ENCODE measurements at regions not wholly inside any gene's neighbourhood (a gene's known extent, or its start where the extent isn't known, plus 50 kb on each side); places are given as distances from the start of the nearest gene placed in this dataset.

DNA sequence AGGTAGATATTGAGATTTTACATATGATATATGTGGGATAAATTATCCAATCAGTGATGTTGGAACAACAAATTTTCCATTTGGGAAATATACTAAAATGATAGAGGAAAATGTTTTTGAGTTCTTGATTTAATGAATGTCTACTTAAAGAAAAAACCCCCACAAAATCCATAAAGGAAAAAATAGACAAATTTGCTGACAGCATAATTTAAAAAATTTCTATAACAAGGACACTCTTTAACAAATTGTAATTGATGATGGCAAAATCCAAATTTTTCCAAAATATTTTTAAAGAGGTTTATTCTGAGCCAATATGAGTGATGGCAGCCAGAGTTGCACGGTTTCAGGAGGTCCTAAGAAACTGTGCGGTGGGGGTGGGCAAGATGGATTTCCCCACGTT lies 51.9 kb upstream of the RHOU start:
- no peaks in the 10 kb centered on the region for H3K79me1 ChIP-seq (ENCODE audit: insufficient read depth, low read depth, low read length, poor library complexity, severe bottlenecking)
- H3K9me3 ChIP-seq (ENCODE audit: control insufficient read depth, low read depth, low read length) = no peaks in the 10 kb centered on the region
- H3K14ac ChIP-seq (ENCODE audit: insufficient read depth, low read length) = no peak overlapping the region; the same call in 1 of the 2 replicates
- H4K91ac ChIP-seq (ENCODE audit: insufficient read length, low read depth, low read length) = no peak overlapping the region
- Mint-ChIP-seq H3K4me3 (no peak overlapping the region), H3K9me3 (no peaks in the 10 kb centered on the region), H3K4me1 (peaks cover 0 to 6% of the 10 kb centered on the region in 2 experiments; a peak in 2 of 4 replicates), H3K36me3 (ENCODE audit: insufficient read depth in 1 of 3, low read depth in 3 of 3) (no peaks in the 10 kb centered on the region), H3K27me3 (ENCODE audit: low read depth) (peaks cover 19% of the 10 kb centered on the region), H3K27ac (no peak overlapping the region)
- no peaks in the 10 kb centered on the region for H3K79me2 ChIP-seq (ENCODE audit: insufficient read depth, low read length)
- no peak overlapping the region for H2BK120ac ChIP-seq (ENCODE audit: low read depth, low read length, poor library complexity, severe bottlenecking)
- H3K4me2 ChIP-seq (ENCODE audit: insufficient read depth, insufficient read length, low read length) = no peak overlapping the region
- H3K27ac ChIP-seq (ENCODE audit: insufficient read length, low read depth, low read length) = no peak overlapping the region
- no peak overlapping the region for H2AK5ac ChIP-seq (ENCODE audit: insufficient read length, low read length)
- no peak overlapping the region for H2BK15ac ChIP-seq (ENCODE audit: low read depth, low read length)
- H3T11ph ChIP-seq (ENCODE audit: low read length) = no peak overlapping the region
- no peaks in the 10 kb centered on the region for H3K4me1 ChIP-seq (ENCODE audit: insufficient read depth, low read length)
- no peak overlapping the region for H2BK20ac ChIP-seq (ENCODE audit: low read depth, low read length, poor library complexity, severe bottlenecking)
- TF ChIP-seq, protein P1, sequence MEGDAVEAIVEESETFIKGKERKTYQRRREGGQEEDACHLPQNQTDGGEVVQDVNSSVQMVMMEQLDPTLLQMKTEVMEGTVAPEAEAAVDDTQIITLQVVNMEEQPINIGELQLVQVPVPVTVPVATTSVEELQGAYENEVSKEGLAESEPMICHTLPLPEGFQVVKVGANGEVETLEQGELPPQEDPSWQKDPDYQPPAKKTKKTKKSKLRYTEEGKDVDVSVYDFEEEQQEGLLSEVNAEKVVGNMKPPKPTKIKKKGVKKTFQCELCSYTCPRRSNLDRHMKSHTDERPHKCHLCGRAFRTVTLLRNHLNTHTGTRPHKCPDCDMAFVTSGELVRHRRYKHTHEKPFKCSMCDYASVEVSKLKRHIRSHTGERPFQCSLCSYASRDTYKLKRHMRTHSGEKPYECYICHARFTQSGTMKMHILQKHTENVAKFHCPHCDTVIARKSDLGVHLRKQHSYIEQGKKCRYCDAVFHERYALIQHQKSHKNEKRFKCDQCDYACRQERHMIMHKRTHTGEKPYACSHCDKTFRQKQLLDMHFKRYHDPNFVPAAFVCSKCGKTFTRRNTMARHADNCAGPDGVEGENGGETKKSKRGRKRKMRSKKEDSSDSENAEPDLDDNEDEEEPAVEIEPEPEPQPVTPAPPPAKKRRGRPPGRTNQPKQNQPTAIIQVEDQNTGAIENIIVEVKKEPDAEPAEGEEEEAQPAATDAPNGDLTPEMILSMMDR (conservative IDR thresholded peaks at IDR 0.05) = no peak
- WGBS (ENCODE audit: extremely low coverage, insufficient read length, low lambda C conversion rate) = no CpG with 5 or more reads among the region's 3 CpGs
- H3K27me3 ChIP-seq (ENCODE audit: insufficient read depth, low read length) = no peaks in the 10 kb centered on the region
- H4K5ac ChIP-seq (ENCODE audit: insufficient read length, low read depth, low read length) = no peak overlapping the region
- H3K23ac ChIP-seq (ENCODE audit: insufficient read length, low read depth, low read length) = no peak overlapping the region
- no peak for DNase-seq
- no peak overlapping the region for H2BK5ac ChIP-seq (ENCODE audit: insufficient read length, low read length)
- no peaks in the 10 kb centered on the region for H4K20me1 ChIP-seq (ENCODE audit: control insufficient read depth, insufficient read depth, insufficient read length)
- H3K56ac ChIP-seq (ENCODE audit: insufficient read length, low read depth, low read length) = no peak overlapping the region
- no peak overlapping the region for H2AFZ ChIP-seq (ENCODE audit: low read length)
- H3K18ac ChIP-seq (ENCODE audit: insufficient read length, low read depth, low read length) = no peak overlapping the region
- no peak overlapping the region for H4K8ac ChIP-seq (replicated peaks; ENCODE audit: insufficient read length, low read depth, low read length)
- H3K23me2 ChIP-seq (ENCODE audit: insufficient read length, low read depth, low read length, poor library complexity, severe bottlenecking) = no peaks in the 10 kb centered on the region
- no peak overlapping the region for H2BK12ac ChIP-seq (ENCODE audit: insufficient read length, low read depth, low read length)
- no peak overlapping the region for H3K9ac ChIP-seq (ENCODE audit: extremely low read depth, insufficient read length, low read length)
- no peak overlapping the region for H3K4ac ChIP-seq (ENCODE audit: low read depth, low read length)
